ENCODE measurements at regions not wholly inside any gene's neighbourhood (a gene's known extent, or its start where the extent isn't known, plus 50 kb on each side); places are given as distances from the start of the nearest gene placed in this dataset.

DNA sequence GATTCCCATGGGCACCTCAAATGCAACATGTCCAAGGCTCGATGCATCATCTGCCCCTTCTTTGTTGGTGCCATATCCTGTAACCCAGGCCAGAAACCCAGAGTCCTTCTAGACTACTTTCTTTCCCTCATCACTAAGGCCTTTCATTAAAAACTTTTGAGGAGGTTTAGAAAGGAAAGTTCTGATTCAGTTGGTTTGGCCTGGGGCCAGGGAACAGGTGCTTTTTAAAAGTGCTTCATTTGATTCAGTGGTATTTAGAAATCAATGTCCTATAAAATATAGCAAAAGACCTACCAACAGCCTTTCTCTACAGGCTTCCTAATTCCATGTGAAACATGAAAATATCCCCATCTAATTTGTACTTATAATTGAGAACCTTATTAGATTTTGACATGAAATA is 341.9 kb upstream of the RORA start:
- Histone ChIP-seq H3K9ac (ENCODE audit: low read length) (no peak overlapping the region), H3K27me3 (ENCODE audit: low read depth, low read length) (peaks cover 4% of the 10 kb centered on the region; the same call in 1 of the 2 replicates), H4K20me1 (ENCODE audit: insufficient read depth, low read length) (no peaks in the 10 kb centered on the region), H3K9me3 (ENCODE audit: insufficient read depth, low read length) (no peaks in the 10 kb centered on the region), H3K27ac (ENCODE audit: low read length) (no peak overlapping the region), H3K4me1 (ENCODE audit: low read length) (no peaks in the 10 kb centered on the region), H3K4me2 (ENCODE audit: low read length) (no peak overlapping the region), H3K4me3 (ENCODE audit: low read length) (no peak overlapping the region), H3K79me2 (ENCODE audit: low read length) (no peaks in the 10 kb centered on the region), H2AFZ (ENCODE audit: low read depth, low read length) (no peak overlapping the region), H3K36me3 (replicated peaks; ENCODE audit: low read depth, low read length) (no peaks in the 10 kb centered on the region)
- TF ChIP-seq, protein P1, sequence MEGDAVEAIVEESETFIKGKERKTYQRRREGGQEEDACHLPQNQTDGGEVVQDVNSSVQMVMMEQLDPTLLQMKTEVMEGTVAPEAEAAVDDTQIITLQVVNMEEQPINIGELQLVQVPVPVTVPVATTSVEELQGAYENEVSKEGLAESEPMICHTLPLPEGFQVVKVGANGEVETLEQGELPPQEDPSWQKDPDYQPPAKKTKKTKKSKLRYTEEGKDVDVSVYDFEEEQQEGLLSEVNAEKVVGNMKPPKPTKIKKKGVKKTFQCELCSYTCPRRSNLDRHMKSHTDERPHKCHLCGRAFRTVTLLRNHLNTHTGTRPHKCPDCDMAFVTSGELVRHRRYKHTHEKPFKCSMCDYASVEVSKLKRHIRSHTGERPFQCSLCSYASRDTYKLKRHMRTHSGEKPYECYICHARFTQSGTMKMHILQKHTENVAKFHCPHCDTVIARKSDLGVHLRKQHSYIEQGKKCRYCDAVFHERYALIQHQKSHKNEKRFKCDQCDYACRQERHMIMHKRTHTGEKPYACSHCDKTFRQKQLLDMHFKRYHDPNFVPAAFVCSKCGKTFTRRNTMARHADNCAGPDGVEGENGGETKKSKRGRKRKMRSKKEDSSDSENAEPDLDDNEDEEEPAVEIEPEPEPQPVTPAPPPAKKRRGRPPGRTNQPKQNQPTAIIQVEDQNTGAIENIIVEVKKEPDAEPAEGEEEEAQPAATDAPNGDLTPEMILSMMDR (IDR thresholded peaks at IDR 0.05; ENCODE audit: low read depth, low read length), result no peak
- TF ChIP-seq EZH2phosphoT487 (IDR thresholded peaks at IDR 0.05; ENCODE audit: low read depth), result no peak

DNA sequence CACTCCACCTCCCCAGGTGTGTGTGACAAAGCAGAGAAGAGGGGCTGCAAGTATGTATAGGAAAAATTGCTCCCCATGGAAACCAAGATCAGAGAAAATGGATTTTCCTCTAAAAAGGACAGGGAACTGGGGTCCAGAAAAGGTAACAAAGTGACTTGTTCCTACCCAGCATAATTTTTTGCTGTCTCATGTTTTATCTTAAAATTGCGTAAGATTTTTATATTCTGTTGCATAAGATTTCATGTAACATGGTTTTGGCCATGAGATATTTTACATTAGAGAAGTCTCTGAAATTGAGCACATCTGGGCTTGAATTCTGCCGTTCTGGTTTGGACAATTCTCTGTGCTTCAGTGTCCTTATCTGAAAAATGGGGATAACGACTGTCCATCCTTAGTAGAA is 335.7 kb upstream of the RORA start:
- Histone ChIP-seq H3K27me3 (ENCODE audit: low read depth, low read length) (peaks cover 21% of the 10 kb centered on the region), H3K4me2 (ENCODE audit: low read length) (no peak overlapping the region), H3K79me2 (ENCODE audit: low read length) (no peaks in the 10 kb centered on the region), H2AFZ (ENCODE audit: low read depth, low read length) (no peak overlapping the region), H3K9me3 (ENCODE audit: insufficient read depth, low read length) (no peaks in the 10 kb centered on the region), H4K20me1 (ENCODE audit: insufficient read depth, low read length) (no peaks in the 10 kb centered on the region), H3K36me3 (replicated peaks; ENCODE audit: low read depth, low read length) (no peaks in the 10 kb centered on the region), H3K4me1 (ENCODE audit: low read length) (no peaks in the 10 kb centered on the region), H3K27ac (ENCODE audit: low read length) (no peak overlapping the region), H3K4me3 (ENCODE audit: low read length) (no peak overlapping the region), H3K9ac (ENCODE audit: low read length) (no peak overlapping the region)
- TF ChIP-seq, protein P1 (IDR thresholded peaks at IDR 0.05; ENCODE audit: low read depth, low read length), result no peak
- no peak for TF ChIP-seq EZH2phosphoT487 (IDR thresholded peaks at IDR 0.05; ENCODE audit: low read depth)

DNA sequence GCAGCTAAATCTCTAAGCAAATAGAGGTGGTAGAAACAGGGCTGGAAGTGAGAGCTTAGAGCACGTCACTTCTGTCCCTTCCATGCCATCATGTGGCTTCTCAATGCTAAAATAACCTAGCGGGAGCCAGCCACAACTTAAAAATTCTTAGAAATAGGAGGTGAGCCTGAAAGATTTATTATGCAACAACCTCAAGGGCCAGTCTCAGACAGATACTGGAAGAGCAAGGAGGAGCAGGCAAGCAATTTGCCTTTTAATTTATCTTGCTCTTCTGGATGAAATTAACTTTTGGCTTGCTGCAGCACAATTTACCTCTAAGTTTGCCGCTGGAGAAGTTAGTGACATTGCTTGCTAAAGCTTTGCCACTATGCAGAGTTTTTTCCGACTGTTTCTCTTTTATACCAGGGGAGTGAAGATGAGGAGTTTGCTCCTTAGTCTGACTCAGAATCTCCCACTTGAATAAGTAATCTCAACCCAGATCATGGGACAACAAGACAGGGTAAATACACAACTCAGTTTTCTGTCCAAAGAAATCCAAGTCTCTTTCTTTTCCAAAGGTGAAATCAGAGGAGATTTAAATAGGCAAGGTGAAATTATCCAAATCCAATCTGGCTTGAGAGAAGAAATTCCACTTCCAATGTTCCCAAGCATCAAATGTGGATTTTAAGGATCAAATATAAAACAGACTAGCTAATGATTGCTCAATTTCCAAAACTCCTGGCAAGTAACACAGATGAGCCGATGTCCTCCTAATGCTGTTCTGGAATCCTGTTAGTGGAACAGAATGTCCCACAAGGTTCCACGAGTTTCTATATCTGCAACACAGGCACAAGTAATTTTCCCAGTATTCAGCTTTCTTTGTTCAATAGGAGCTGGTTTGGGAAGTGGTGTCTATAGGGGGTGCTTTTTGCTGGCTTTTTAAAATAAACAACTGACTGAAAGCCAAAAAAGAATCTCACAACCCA is 329.4 kb upstream of the RORA start:
- H2AFZ ChIP-seq (ENCODE audit: low read depth, low read length), result no peak overlapping the region
- no peaks in the 10 kb centered on the region for H4K20me1 ChIP-seq (ENCODE audit: insufficient read depth, low read length)
- no peak overlapping the region for H3K4me3 ChIP-seq (ENCODE audit: low read length)
- no peaks in the 10 kb centered on the region for H3K79me2 ChIP-seq (ENCODE audit: low read length)
- H3K9ac ChIP-seq (ENCODE audit: low read length), result no peak overlapping the region
- no peak overlapping the region for H3K4me2 ChIP-seq (ENCODE audit: low read length)
- no peaks in the 10 kb centered on the region for H3K4me1 ChIP-seq (ENCODE audit: low read length)
- no peaks in the 10 kb centered on the region for H3K36me3 ChIP-seq (replicated peaks; ENCODE audit: low read depth, low read length)
- H3K27ac ChIP-seq (ENCODE audit: low read length), result no peak overlapping the region
- TF ChIP-seq, protein P1 (IDR thresholded peaks at IDR 0.05; ENCODE audit: low read depth, low read length), result no peak
- no peak for TF ChIP-seq EZH2phosphoT487 (IDR thresholded peaks at IDR 0.05; ENCODE audit: low read depth)
- H3K9me3 ChIP-seq (ENCODE audit: insufficient read depth, low read length), result no peaks in the 10 kb centered on the region
- H3K27me3 ChIP-seq (ENCODE audit: low read depth, low read length), result peaks cover 28% of the 10 kb centered on the region

DNA sequence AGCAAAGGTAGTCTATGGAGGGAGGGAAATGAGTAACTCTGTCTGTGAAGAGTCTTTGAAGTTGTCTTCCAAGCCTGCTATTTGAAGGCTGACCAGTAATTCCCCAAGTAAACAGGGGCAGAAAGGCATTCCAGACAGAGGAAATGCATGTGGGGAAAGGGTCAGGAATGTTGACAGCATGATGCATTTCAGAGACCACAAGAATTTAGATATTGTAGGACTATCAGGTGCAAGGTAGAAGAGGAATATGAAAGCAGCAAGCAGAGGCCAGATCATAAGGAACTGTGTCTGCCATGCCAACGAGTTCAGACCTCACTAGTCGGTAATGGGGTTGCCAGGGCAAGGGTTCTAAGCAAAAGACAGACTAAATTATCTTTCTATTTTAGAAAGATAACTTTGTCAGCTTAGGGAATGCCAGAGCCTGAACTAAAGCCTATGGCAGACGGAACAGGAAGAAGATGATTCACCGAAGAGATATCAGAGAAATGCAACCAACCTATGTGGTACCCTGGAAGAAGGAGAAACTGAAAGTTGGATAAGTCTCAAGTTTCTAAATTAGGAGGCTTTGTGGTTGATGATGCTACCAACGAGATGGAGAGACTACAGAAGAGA is 327.0 kb upstream of the RORA start:
- no peaks in the 10 kb centered on the region for H3K79me2 ChIP-seq (ENCODE audit: low read length)
- H3K9ac ChIP-seq (ENCODE audit: low read length), result no peak overlapping the region
- no peak overlapping the region for H3K4me3 ChIP-seq (ENCODE audit: low read length)
- H3K4me1 ChIP-seq (ENCODE audit: low read length), result no peaks in the 10 kb centered on the region
- H3K36me3 ChIP-seq (replicated peaks; ENCODE audit: low read depth, low read length), result no peaks in the 10 kb centered on the region
- H3K27ac ChIP-seq (ENCODE audit: low read length), result no peak overlapping the region
- peaks cover 28% of the 10 kb centered on the region for H3K27me3 ChIP-seq (ENCODE audit: low read depth, low read length)
- no peaks in the 10 kb centered on the region for H3K9me3 ChIP-seq (ENCODE audit: insufficient read depth, low read length)
- H4K20me1 ChIP-seq (ENCODE audit: insufficient read depth, low read length), result no peaks in the 10 kb centered on the region
- H3K4me2 ChIP-seq (ENCODE audit: low read length), result no peak overlapping the region
- no peak for TF ChIP-seq EZH2phosphoT487 (IDR thresholded peaks at IDR 0.05; ENCODE audit: low read depth)
- TF ChIP-seq, protein P1 (IDR thresholded peaks at IDR 0.05; ENCODE audit: low read depth, low read length), result no peak
- no peak overlapping the region for H2AFZ ChIP-seq (ENCODE audit: low read depth, low read length)

Measured in OCI-LY3 (cell line).